Upper lobe of left lung (tissue), 6 donors: ENCODE measurements at regions not wholly inside any gene's neighbourhood (a gene's known extent, or its start where the extent isn't known, plus 50 kb on each side); places are given as distances from the start of the nearest gene placed in this dataset.
"Not testable (repeated sequence)": the region's sequence is repeated elsewhere in the genome, so short reads cannot be mapped to it uniquely, and the experiment has no call there.

ENCODE experiments used
- ATAC-seq, 2 donors: fragments of 200-7000 bp; cut with Tn5 transposase; one replicate each; pipeline ENCODE4 v1.9.1; 2022; ENCODE audit warnings: mild to moderate bottlenecking in 2 of 2, moderate library complexity in 2 of 2; ENCODE audit not compliant: low FRiP score in 2 of 2
- DNase-seq, 2 donors: peaks; one replicate each; pipeline ENCODE4 v3.0.0-alpha.2; 2019 to 2020
- H3K27ac ChIP-seq, 4 donors: fragments of 200-600 bp; sonication (generic); one replicate each; pipeline ENCODE4 v1.5.1; 2016 to 2019
- H3K27me3 ChIP-seq, 4 donors: fragments of 200-600 bp; sonication (generic); one replicate each; pipeline ENCODE4 v1.5.1; 2017 to 2019
- H3K36me3 ChIP-seq, 4 donors: fragments of 200-600 bp; sonication (generic); one replicate each; pipeline ENCODE4 v1.5.1; 2016 to 2019
- H3K4me1 ChIP-seq, 4 donors: fragments of 200-600 bp; sonication (generic); one replicate each; pipeline ENCODE4 v1.5.1; 2018 to 2019
- H3K4me3 ChIP-seq, 4 donors: fragments of 200-600 bp; sonication (generic); one replicate each; pipeline ENCODE4 v1.5.1; 2017 to 2019; ENCODE audit warnings: mild to moderate bottlenecking in 2 of 4, moderate library complexity in 1 of 4
- H3K9me3 ChIP-seq, 4 donors: fragments of 200-600 bp; sonication (generic); one replicate each; pipeline ENCODE4 v1.5.1; 2018 to 2019
- EP300 ChIP-seq, 4 donors: sonication (generic); formaldehyde crosslinking; IDR thresholded peaks; one replicate each; pipeline ENCODE4 v1.5.1; 2017; ENCODE audit warnings: antibody characterized with exemption in 4 of 4, control low read depth in 2 of 4
- POLR2A ChIP-seq, 4 donors: fragments of 450-650 bp; IDR thresholded peaks; one replicate each; pipeline ENCODE4 v1.5.1; 2016 to 2017; ENCODE audit warnings: antibody characterized with exemption in 4 of 4, mild to moderate bottlenecking in 2 of 4
- POLR2AphosphoS5 ChIP-seq, 2 donors: sonication (generic); formaldehyde crosslinking; IDR thresholded peaks; one replicate each; pipeline ENCODE4 v1.5.1; 2017; ENCODE audit warnings: antibody characterized with exemption in 2 of 2
- WGBS, 2 donors: methylation state at CpG; one replicate each; pipeline ENCODE4 v1.1.5; 2017 to 2018; 5-methylcytosine and 5-hydroxymethylcytosine counted together
- TF ChIP-seq, protein P1 (sequence below), 6 experiments: fragments of 450-650 bp in 4 of 6; fragments of 200-600 bp in 2 of 6; sonication (generic) in 2 of 6; IDR thresholded peaks; one replicate each; pipeline ENCODE4 v1.5.1; 2016 to 2019; ENCODE audit warnings: antibody characterized with exemption in 6 of 6
- donor health status: DM: no; HTN: no; CAD: no; lungs with moderate emphysema.
- donor health status: DM: no; HTN: yes; CAD: no; lungs with severe emphysema.

GRCh38 chr14:106694638-106695393 is 1168.4 kb downstream of the TMEM121 start:
- no peak overlapping the region for H3K27ac ChIP-seq
- WGBS, 2 donors, result 47 to 52% methylated on average over 6 to 8 of the region's 19 CpGs
- peak; percentile 32 to 53 for ATAC-seq
- no peaks in the 10 kb centered on the region for H3K9me3 ChIP-seq
- no peaks in the 10 kb centered on the region for H3K27me3 ChIP-seq
- H3K36me3 ChIP-seq, result no peaks in the 10 kb centered on the region
- TF ChIP-seq POLR2AphosphoS5 (IDR thresholded peaks at IDR 0.05) (no peak), EP300 (IDR thresholded peaks at IDR 0.05) (no peak), POLR2A (IDR thresholded peaks at IDR 0.05) (no peak)
- TF ChIP-seq, protein P1, sequence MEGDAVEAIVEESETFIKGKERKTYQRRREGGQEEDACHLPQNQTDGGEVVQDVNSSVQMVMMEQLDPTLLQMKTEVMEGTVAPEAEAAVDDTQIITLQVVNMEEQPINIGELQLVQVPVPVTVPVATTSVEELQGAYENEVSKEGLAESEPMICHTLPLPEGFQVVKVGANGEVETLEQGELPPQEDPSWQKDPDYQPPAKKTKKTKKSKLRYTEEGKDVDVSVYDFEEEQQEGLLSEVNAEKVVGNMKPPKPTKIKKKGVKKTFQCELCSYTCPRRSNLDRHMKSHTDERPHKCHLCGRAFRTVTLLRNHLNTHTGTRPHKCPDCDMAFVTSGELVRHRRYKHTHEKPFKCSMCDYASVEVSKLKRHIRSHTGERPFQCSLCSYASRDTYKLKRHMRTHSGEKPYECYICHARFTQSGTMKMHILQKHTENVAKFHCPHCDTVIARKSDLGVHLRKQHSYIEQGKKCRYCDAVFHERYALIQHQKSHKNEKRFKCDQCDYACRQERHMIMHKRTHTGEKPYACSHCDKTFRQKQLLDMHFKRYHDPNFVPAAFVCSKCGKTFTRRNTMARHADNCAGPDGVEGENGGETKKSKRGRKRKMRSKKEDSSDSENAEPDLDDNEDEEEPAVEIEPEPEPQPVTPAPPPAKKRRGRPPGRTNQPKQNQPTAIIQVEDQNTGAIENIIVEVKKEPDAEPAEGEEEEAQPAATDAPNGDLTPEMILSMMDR (IDR thresholded peaks at IDR 0.05), result peak in 1 of 6 experiments; percentile 19
- H3K4me3 ChIP-seq, result no peak overlapping the region
- DNase-seq, result peak; percentile 22 to 23
- no peaks in the 10 kb centered on the region for H3K4me1 ChIP-seq

GRCh38 chr14:106698620-106699267 is 1172.4 kb downstream of the TMEM121 start:
- H3K4me1 ChIP-seq, H3K27me3 ChIP-seq, H3K27ac ChIP-seq, ATAC-seq, H3K36me3 ChIP-seq, H3K4me3 ChIP-seq, H3K9me3 ChIP-seq: not testable (repeated sequence)
- WGBS, 2 donors, result 48 to 56% methylated on average over 4 to 15 of the region's 16 CpGs
- peak in 1 of 2 donors; percentile 11 for DNase-seq

GRCh38 chr14:106703651-106704050 is 1177.3 kb downstream of the TMEM121 start:
- H3K4me3 ChIP-seq, H3K36me3 ChIP-seq, DNase-seq, H3K27me3 ChIP-seq, H3K27ac ChIP-seq, H3K4me1 ChIP-seq, ATAC-seq, H3K9me3 ChIP-seq: not testable (repeated sequence)
- 67 to 77% methylated on average over 1 of the region's 4 CpGs for WGBS, 2 donors

GRCh38 chr14:106706488-106706887 is 1180.1 kb downstream of the TMEM121 start:
- not testable (repeated sequence) for H3K4me1 ChIP-seq, H3K36me3 ChIP-seq, H3K27ac ChIP-seq, ATAC-seq, H3K4me3 ChIP-seq, H3K27me3 ChIP-seq, H3K9me3 ChIP-seq
- WGBS, 2 donors, result 50 to 100% methylated on average over 1 to 2 of the region's 4 CpGs
- DNase-seq, result peak in 1 of 2 donors; percentile 28

- WGBS, 2 donors, result 73 to 75% methylated on average over 7 of the region's 7 CpGs
- H3K36me3 ChIP-seq, H3K4me3 ChIP-seq, DNase-seq, H3K27me3 ChIP-seq, ATAC-seq, H3K4me1 ChIP-seq, H3K9me3 ChIP-seq, H3K27ac ChIP-seq: not testable (repeated sequence)
These were observed 1183.8 kb downstream of the TMEM121 start for GRCh38 chr14:106710187-106710586.

- ATAC-seq, H3K4me1 ChIP-seq, H3K36me3 ChIP-seq, H3K27me3 ChIP-seq, H3K9me3 ChIP-seq, H3K27ac ChIP-seq, H3K4me3 ChIP-seq, DNase-seq: not testable (repeated sequence)
- WGBS, 2 donors, result 60 to 64% methylated on average over 5 of the region's 5 CpGs
These were observed 1186.1 kb downstream of the TMEM121 start for GRCh38 chr14:106712513-106712912.

DNA sequence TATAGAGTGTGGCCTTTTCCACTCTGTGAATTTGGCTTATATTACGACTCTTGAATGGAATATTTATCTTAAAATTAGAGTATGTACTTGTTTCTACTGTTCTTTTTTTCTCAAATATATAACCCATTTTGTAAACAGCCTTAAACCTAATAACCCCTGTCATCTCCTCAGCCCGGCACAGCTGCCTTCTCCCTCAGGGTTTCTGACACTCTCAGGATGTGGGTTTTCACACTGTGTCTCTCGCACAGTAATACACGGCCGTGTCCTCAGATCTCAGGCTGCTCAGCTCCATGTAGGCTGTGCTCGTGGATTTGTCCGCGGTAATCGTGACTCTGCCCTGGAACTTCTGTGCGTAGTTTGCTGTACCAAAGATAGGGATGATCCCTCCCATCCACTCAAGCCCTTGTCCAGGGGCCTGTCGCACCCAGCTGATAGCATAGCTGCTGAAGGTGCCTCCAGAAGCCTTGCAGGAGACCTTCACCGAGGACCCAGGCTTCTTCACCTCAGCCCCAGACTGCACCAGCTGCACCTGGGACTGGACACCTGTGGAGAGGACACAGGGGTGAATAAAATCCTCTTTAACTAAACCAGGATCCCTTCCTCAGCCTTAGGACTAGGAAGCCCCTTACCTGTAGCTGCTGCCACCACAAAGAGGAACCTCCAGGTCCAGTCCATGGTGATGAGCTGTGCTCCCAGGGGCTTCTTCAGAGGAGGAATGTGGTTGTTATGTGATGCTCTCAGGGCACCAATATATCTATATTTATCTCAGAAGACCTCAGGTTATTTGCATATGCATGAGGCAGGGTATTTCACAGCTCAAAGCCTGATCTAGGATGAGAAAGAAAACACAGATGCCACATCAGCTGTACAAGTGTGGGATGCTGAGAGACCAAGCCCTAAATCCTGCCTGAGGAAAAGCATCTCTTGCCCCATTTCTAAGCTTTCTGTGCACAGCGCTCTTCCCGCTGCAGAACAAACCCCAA is 1188.4 kb downstream of the TMEM121 start:
- H3K27me3 ChIP-seq, H3K4me3 ChIP-seq, H3K27ac ChIP-seq, H3K4me1 ChIP-seq, H3K9me3 ChIP-seq, H3K36me3 ChIP-seq, DNase-seq, ATAC-seq: not testable (repeated sequence)
- WGBS, 2 donors, result 59 to 74% methylated on average over 5 to 10 of the region's 14 CpGs

GRCh38 chr14:106717544-106717943 is 1191.2 kb downstream of the TMEM121 start:
- H3K4me3 ChIP-seq, H3K27ac ChIP-seq, H3K4me1 ChIP-seq, DNase-seq, ATAC-seq, H3K27me3 ChIP-seq, H3K36me3 ChIP-seq, H3K9me3 ChIP-seq: not testable (repeated sequence)
- 0% methylated on average over 1 of the region's 11 CpGs; no CpG with 5 or more reads in 1 of the 2 donors for whole genome bisulfite sequencing, 2 donors

DNA sequence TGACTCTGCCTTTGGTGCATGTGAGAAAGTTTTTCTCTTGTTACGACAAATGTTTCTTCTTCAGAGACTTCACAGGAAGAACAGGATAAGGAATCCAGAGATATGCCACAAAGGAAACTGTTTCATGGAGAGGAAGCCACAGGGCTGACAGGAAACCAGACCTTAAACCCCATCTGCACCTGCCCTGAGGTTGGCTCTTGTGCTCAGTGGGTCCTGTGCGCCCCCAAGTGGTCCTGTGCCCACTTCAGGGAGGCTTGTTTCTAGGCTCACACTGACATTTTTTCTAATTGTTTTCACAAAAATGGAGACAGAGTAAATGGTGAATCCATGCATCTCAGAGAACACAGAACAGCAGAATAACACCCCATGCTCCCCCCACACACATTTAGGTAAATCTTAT is 1193.5 kb downstream of the TMEM121 start:
- not testable (repeated sequence) for H3K9me3 ChIP-seq, DNase-seq, H3K4me1 ChIP-seq, H3K4me3 ChIP-seq, ATAC-seq, H3K27ac ChIP-seq, H3K36me3 ChIP-seq, H3K27me3 ChIP-seq
- 20% methylated on average over 2 of the region's 2 CpGs; no CpG with 5 or more reads in 1 of the 2 donors for WGBS, 2 donors

DNA sequence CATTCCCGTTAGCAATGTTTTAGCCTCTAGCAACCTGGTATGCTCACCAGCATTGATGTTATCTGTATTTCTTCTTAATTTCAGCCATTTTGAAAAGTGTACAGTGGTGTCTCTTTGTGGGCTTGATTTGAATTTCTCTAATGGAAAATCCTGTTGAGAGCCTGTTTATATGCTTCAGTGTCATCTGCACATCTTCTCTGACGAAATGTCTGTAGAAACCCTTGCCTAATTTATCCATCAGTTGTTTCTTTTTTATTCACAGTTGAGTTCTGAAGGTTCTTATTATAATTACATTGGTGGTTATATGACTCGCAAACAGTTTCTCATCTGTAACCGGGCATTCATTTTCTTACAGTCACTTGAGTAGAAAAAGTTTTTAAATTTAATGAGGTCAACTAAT is 1195.5 kb downstream of the TMEM121 start:
- not testable (repeated sequence) for H3K4me1 ChIP-seq, H3K27me3 ChIP-seq, ATAC-seq, DNase-seq, H3K27ac ChIP-seq, H3K9me3 ChIP-seq, H3K36me3 ChIP-seq, H3K4me3 ChIP-seq
- WGBS, 2 donors, result 66% methylated on average over 4 of the region's 4 CpGs; no CpG with 5 or more reads in 1 of the 2 donors
